Uterus (tissue), 3 donors: ENCODE measurements at regions not wholly inside any gene's neighbourhood (a gene's known extent, or its start where the extent isn't known, plus 50 kb on each side); places are given as distances from the start of the nearest gene placed in this dataset.

Source experiments
- DNase-seq, 2 donors: peaks; one replicate each; pipeline ENCODE4 v3.0.0-alpha.2; 2019 to 2020
- H3K27ac ChIP-seq, 2 donors: fragments of 200-600 bp; sonication (generic); 1 replicate in 1 of 2; 2 replicates in 1 of 2; pipeline ENCODE4 v1.5.1; 2016 to 2018
- H3K27me3 ChIP-seq, 2 donors: fragments of 200-600 bp; sonication (generic); one replicate each; pipeline ENCODE4 v1.5.1; 2018 to 2019; ENCODE audit warnings: control low read depth in 1 of 2
- H3K36me3 ChIP-seq, 2 donors: fragments of 200-600 bp; sonication (generic); one replicate each; pipeline ENCODE4 v1.5.1; 2019; ENCODE audit warnings: control low read depth in 1 of 2
- H3K4me1 ChIP-seq, 2 donors: fragments of 200-600 bp; sonication (generic); one replicate each; pipeline ENCODE4 v1.5.1; 2018 to 2019; ENCODE audit warnings: control low read depth in 1 of 2
- H3K4me3 ChIP-seq, 2 donors: fragments of 200-600 bp; sonication (generic); 1 replicate in 1 of 2; 2 replicates in 1 of 2; pipeline ENCODE4 v1.5.1; 2018 to 2019; ENCODE audit warnings: mild to moderate bottlenecking in 1 of 2
- H3K9me3 ChIP-seq, 2 donors: fragments of 200-600 bp; sonication (generic); one replicate each; pipeline ENCODE4 v1.5.1; 2019; ENCODE audit warnings: control low read depth in 1 of 2
- CTCF ChIP-seq, 4 experiments: fragments of 200-600 bp in 2 of 4; fragments of 450-650 bp in 2 of 4; sonication (generic) in 2 of 4; IDR thresholded peaks; one replicate each; pipeline ENCODE4 v1.5.1; 2016 to 2019; ENCODE audit warnings: antibody characterized with exemption in 4 of 4, mild to moderate bottlenecking in 2 of 4, moderate library complexity in 1 of 4
- POLR2A ChIP-seq, 2 donors: fragments of 450-650 bp; IDR thresholded peaks; one replicate each; pipeline ENCODE4 v1.6.1; 2016; ENCODE audit warnings: antibody characterized with exemption in 2 of 2, mild to moderate bottlenecking in 1 of 2, moderate library complexity in 1 of 2
- intact Hi-C: fragments of 100-400 bp; cut with DNase I; formaldehyde crosslinking; loops from one replicate; pipeline ENCODE4 v1.15.1; 2023; ENCODE audit warnings: low total_unique reads
- donor health status: DM: yes; HTN: yes; CAD: no.

GRCh38 chr13:74883834-74884233 is 598.1 kb downstream of the TBC1D4 start:
- intact Hi-C loops: no loop called here
- H3K9me3 ChIP-seq: no peaks in the 10 kb centered on the region
- no peak overlapping the region for H3K27ac ChIP-seq
- no peak for DNase-seq
- no peak for TF ChIP-seq CTCF (IDR thresholded peaks at IDR 0.05)
- TF ChIP-seq POLR2A (IDR thresholded peaks at IDR 0.05): no peak
- H3K4me1 ChIP-seq: no peaks in the 10 kb centered on the region
- no peaks in the 10 kb centered on the region for H3K27me3 ChIP-seq
- no peak overlapping the region for H3K4me3 ChIP-seq
- H3K36me3 ChIP-seq: no peaks in the 10 kb centered on the region

- H3K4me1 ChIP-seq: no peaks in the 10 kb centered on the region
- H3K9me3 ChIP-seq: no peaks in the 10 kb centered on the region
- no peak overlapping the region for H3K4me3 ChIP-seq
- DNase-seq: no peak
- TF ChIP-seq CTCF (IDR thresholded peaks at IDR 0.05) (no peak), POLR2A (IDR thresholded peaks at IDR 0.05) (no peak)
- intact Hi-C loops: no loop called here
- no peaks in the 10 kb centered on the region for H3K27me3 ChIP-seq
- H3K36me3 ChIP-seq: no peaks in the 10 kb centered on the region
- H3K27ac ChIP-seq: no peak overlapping the region
Observed at GRCh38 chr13:74871369-74872070, 610.4 kb downstream of the TBC1D4 start.

GRCh38 chr13:74870865-74871264 is 611.1 kb downstream of the TBC1D4 start:
- intact Hi-C loops: no loop called here
- DNase-seq: no peak

GRCh38 chr13:74869846-74870245 is 612.1 kb downstream of the TBC1D4 start:
- no peak overlapping the region for H3K27ac ChIP-seq
- intact Hi-C loops: no loop called here
- no peaks in the 10 kb centered on the region for H3K27me3 ChIP-seq
- no peaks in the 10 kb centered on the region for H3K36me3 ChIP-seq
- no peak overlapping the region for H3K4me3 ChIP-seq
- no peaks in the 10 kb centered on the region for H3K4me1 ChIP-seq
- TF ChIP-seq CTCF (IDR thresholded peaks at IDR 0.05) (no peak), POLR2A (IDR thresholded peaks at IDR 0.05) (no peak)
- no peak for DNase-seq
- no peaks in the 10 kb centered on the region for H3K9me3 ChIP-seq

More at GRCh38 chr13:74870865-74871264, 611.1 kb downstream of the TBC1D4 start:
- Histone ChIP-seq H3K4me1 (no peaks in the 10 kb centered on the region), H3K36me3 (no peaks in the 10 kb centered on the region), H3K9me3 (no peaks in the 10 kb centered on the region), H3K27ac (no peak overlapping the region), H3K27me3 (no peaks in the 10 kb centered on the region), H3K4me3 (no peak overlapping the region)
- no peak for TF ChIP-seq CTCF (IDR thresholded peaks at IDR 0.05)
- TF ChIP-seq POLR2A (IDR thresholded peaks at IDR 0.05): no peak

- Histone ChIP-seq H3K9me3 (no peaks in the 10 kb centered on the region), H3K27me3 (no peaks in the 10 kb centered on the region)
- intact Hi-C loops: no loop called here
Observed at GRCh38 chr13:74868049-74868448, 613.9 kb downstream of the TBC1D4 start.

More at GRCh38 chr13:74868049-74868448, 613.9 kb downstream of the TBC1D4 start:
- Histone ChIP-seq H3K36me3 (no peaks in the 10 kb centered on the region), H3K4me3 (no peak overlapping the region), H3K4me1 (no peaks in the 10 kb centered on the region), H3K27ac (no peak overlapping the region)
- no peak for TF ChIP-seq POLR2A (IDR thresholded peaks at IDR 0.05)
- TF ChIP-seq CTCF (IDR thresholded peaks at IDR 0.05): no peak
- no peak for DNase-seq
